Brain microvascular endothelial cell (primary cell): ENCODE measurements at regions not wholly inside any gene's neighbourhood (a gene's known extent, or its start where the extent isn't known, plus 50 kb on each side); places are given as distances from the start of the nearest gene placed in this dataset.
"Not testable (repeated sequence)": the region's sequence is repeated elsewhere in the genome, so short reads cannot be mapped to it uniquely, and the experiment has no call there.

Experiments
- DNase-seq: peaks from one replicate; pipeline ENCODE4 v3.0.0-alpha.2; 2020
- H3K27ac ChIP-seq: fragments of 250-450 bp; sonication (Bioruptor Pico); 2 replicates; pipeline ENCODE4 v1.5.1; 2020; ENCODE audit warnings: mild to moderate bottlenecking, moderate library complexity
- H3K27me3 ChIP-seq: fragments of 250-450 bp; sonication (Bioruptor Pico); replicated peaks from 2 replicates; pipeline ENCODE4 v1.5.1; 2020; ENCODE audit warnings: mild to moderate bottlenecking
- H3K36me3 ChIP-seq: fragments of 250-450 bp; sonication (Bioruptor Pico); replicated peaks from 2 replicates; pipeline ENCODE4 v1.5.1; 2020; ENCODE audit warnings: mild to moderate bottlenecking
- H3K4me3 ChIP-seq: 2 replicates; pipeline ENCODE4 v1.5.1; 2011; ENCODE audit warnings: low read depth, mild to moderate bottlenecking, control low read depth, low read length, moderate library complexity
- CTCF ChIP-seq: IDR thresholded peaks from 2 replicates; pipeline ENCODE4 v1.5.1; 2011; ENCODE audit warnings: low read depth, mild to moderate bottlenecking, moderate library complexity, low read length, control low read depth, inconsistent platforms; ENCODE audit errors: missing control alignments
- in situ Hi-C: cut with HindIII; loops from 2 replicates; pipeline ENCODE4 v1.10.0; 2017; ENCODE audit warnings: low sequenced_read_pairs, low pct_ligation_motif_present

GRCh38 chr5:50550993-50551392 is 109.9 kb upstream of the EMB start:
- H3K36me3 ChIP-seq: no peaks in the 10 kb centered on the region
- H3K4me3 ChIP-seq: no peak overlapping the region
- in situ Hi-C loops: no loop called here
- DNase-seq: no peak
- no peaks in the 10 kb centered on the region for H3K27me3 ChIP-seq
- H3K27ac ChIP-seq: no peak overlapping the region
- no peak for TF ChIP-seq CTCF

- no peaks in the 10 kb centered on the region for H3K36me3 ChIP-seq
- H3K27ac ChIP-seq: no peak overlapping the region
- no peak for DNase-seq
- no peak for TF ChIP-seq CTCF
- no peak overlapping the region for H3K4me3 ChIP-seq
- in situ Hi-C loops: no loop called here
- no peaks in the 10 kb centered on the region for H3K27me3 ChIP-seq
Measured at GRCh38 chr5:50553560-50553984, 112.5 kb upstream of the EMB start.

- in situ Hi-C loops, H3K4me3 ChIP-seq, H3K27ac ChIP-seq: not testable (repeated sequence)
Measured at GRCh38 chr5:50558640-50559039, 107.8 kb upstream of the PARP8 start.

GRCh38 chr5:50559955-50560354 is 106.5 kb upstream of the PARP8 start:
- no peak overlapping the region for H3K27ac ChIP-seq
- no peak overlapping the region for H3K4me3 ChIP-seq
- H3K27me3 ChIP-seq: no peaks in the 10 kb centered on the region
- TF ChIP-seq CTCF: no peak
- no peaks in the 10 kb centered on the region for H3K36me3 ChIP-seq
- in situ Hi-C loops: no loop called here
- DNase-seq: no peak

More at GRCh38 chr5:50558640-50559039, 107.8 kb upstream of the PARP8 start:
- not testable (repeated sequence) for H3K27me3 ChIP-seq, DNase-seq, H3K36me3 ChIP-seq

GRCh38 chr5:50562694-50563093 is 103.7 kb upstream of the PARP8 start:
- Histone ChIP-seq H3K4me3 (no peak overlapping the region), H3K27ac (no peak overlapping the region), H3K36me3 (no peaks in the 10 kb centered on the region), H3K27me3 (no peaks in the 10 kb centered on the region)
- no peak for DNase-seq
- in situ Hi-C loops: no loop called here
- no peak for TF ChIP-seq CTCF

GRCh38 chr5:50564079-50564478 is 102.4 kb upstream of the PARP8 start:
- DNase-seq: peak; percentile 3
- in situ Hi-C loops: no loop called here
- TF ChIP-seq CTCF: no peak
- Histone ChIP-seq H3K27ac (no peak overlapping the region), H3K36me3 (no peaks in the 10 kb centered on the region), H3K4me3 (no peak overlapping the region), H3K27me3 (no peaks in the 10 kb centered on the region)
